ENCODE measurements at regions not wholly inside any gene's neighbourhood (a gene's known extent, or its start where the extent isn't known, plus 50 kb on each side); places are given as distances from the start of the nearest gene placed in this dataset.

DNA sequence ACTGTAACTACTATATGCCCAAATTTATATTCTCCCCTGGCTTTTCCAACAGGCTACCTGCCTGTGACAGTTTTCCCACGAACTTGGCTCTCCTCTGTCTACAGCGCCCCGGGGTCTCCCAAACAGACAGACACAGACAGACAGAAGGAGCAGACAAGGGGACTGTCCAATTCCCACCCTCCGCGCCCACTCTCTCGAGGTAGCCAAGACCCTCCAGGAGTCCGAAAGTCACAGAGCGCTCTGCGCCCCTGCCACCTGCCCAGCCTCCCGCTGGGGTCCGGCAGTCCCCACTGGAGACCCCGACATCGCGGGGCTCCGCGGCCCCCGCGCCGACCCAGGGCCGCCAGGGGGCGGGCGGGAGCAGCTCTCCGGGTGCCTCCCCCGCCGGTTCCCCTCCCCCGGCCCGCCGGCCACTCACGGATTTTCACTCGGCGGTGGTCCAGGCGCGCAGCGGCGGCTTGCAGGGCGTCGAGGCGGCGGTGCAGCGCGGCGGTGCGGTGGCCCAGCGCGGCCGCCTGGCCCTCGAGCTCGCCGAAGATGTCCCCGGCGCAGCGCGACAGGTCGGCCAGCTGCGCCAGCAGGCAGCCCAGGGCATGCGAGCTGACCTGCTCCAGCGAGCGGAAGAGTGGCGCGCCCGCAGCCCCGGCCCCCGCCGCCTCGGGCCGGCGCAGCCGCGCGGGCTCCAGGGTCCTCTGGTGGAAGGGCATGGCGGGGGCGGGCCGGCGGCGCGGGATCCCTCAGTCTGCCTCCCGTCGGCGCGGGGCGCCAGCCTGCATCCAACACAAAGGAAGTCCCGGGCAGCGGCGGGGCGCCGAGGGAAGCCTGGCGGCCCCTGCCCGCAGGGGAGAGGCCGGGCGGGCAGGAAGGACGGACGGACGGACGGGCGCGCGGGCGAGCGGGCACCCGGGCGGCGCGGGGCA lies 81.3 kb upstream of the CCDC28A start:
- peak; percentile 18 for DNase-seq (ENCODE audit: low spot score)

DNA sequence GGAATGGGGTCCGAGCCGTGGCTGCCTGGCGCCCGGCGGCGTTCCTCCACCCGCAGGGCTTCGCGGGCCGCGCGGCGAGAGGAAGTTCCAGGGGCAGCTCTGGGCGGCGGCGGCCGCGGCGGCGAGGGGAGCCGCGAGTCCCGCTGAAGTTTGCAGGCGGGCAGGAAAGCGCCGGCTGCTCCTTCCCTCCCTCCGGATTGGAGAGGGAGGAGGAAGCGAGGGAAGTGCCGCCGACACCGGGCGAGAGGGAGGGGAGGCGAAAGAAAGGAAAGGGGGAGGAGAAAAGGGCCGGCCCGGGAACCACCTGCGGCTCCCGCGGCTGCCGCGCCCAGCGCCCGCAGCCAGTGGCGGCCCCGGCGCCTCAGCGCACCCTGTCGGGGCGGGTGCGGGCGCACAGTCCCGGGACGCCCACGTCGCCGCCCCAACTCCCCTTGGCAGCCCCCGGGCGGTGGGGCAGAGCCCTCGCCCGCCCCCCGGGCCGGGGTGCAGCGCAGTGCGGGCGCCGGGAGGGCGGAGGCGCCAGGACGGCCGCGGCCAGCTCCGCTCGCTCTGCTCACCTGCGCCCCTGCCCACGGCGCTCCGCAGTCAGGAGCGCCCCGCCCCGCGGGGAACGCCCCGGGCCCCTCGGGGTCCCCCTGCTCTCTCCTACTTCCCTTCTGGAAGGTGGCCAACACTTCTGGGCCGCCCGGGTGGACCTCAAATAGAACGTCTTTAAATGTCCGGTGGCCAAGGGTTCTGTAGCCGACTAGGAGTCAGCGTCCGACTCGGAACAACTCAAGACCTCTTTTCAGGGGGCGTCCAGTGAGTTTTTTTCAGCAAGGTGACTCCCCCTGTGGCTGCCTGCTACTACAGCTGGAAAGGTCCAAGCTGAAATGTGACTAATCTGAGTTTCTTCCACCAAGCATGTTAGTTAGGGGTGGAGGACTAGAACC lies 80.3 kb upstream of the CCDC28A start:
- DNase-seq (ENCODE audit: low spot score) = peak; percentile 27

DNA sequence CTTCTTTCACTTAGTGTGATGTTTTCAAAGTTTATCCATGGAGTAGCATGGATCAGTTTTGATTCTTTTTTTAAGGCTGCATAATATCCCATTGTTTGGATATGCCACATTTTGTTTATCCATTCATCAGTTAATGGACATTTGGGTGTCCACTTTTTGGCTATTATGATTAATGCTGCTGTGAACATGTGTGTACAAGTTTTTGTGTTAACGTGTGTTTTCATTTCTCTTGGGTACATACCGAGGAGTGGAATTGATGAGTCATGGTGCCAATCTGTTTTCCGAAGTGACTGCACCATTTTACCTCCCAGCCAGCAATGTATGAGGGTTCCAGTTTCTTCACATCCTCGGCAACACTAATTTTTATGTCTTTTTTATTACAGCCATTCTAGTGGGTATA lies 78.4 kb upstream of the CCDC28A start:
- DNase-seq (ENCODE audit: low spot score) = no peak

DNA sequence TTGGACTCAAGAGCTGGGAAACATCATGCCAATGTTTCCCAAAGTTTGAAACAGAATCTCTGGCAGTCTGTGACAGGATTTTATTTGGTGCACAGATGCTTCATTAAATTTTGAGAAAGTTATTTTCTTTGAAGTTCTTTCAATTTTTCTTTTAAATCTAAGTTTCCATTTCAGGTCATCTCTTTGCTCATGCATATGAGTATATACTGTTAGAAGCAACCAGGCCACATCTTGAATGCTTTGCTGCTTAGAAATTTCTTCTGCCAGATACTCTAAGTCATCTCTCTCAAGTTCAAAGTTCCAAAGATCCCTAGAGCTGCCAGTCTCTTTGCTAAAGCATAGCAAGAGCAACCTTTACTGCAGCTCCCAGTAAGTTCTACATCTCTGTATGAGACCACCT lies 59.1 kb upstream of the CCDC28A start:
- DNase-seq (ENCODE audit: low spot score) = no peak

DNA sequence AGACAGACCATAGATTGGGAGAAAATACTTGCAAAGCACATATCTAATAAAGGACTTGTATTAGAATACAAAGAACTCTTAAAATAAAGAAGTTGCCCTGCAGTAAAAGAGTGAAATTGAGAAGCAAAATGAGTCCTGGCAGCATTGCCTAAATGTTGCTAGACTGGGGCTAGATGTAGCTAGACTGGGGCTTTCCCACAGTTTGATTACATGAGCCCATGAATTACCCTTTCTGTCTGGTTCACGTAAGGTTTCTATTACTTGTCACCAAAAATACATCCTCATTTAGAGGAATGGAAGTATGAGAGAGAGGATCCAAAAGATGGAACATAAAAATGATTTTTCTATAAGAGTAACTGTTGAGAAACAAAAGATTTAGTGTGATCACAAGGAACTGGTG lies 57.6 kb upstream of the CCDC28A start:
- no peak for DNase-seq (ENCODE audit: low spot score)

DNA sequence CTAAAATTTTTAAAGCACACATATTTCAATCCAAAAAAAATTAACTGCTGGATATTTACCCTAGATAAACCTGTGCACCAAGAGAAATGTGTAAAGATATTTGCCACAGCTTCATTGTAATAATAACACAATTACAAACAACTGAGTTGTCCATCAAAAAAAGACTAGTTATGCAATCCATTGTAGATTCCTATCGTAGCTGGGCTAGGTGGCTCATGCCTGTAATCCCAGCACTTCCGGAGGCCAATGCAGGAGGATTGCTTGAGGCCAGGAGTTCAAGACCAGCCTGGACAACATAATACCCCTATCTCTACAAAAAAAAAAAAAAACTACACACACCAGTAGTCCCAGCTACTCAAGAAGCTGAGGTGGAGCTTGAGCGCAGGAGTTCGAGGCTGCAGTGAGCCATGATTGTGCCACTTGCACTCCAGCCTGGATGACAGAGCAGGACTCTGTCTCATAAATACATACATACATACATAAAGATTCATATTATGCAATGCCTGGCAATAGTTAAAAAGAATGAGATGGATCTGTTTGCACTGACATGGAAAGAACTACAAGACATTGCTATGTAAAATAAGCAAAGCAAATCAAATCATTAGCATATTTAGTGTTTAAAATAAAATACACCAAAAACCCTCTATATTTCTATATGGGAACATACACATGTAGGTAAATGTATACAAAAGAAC lies 56.5 kb upstream of the CCDC28A start:
- DNase-seq (ENCODE audit: low spot score) = no peak

DNA sequence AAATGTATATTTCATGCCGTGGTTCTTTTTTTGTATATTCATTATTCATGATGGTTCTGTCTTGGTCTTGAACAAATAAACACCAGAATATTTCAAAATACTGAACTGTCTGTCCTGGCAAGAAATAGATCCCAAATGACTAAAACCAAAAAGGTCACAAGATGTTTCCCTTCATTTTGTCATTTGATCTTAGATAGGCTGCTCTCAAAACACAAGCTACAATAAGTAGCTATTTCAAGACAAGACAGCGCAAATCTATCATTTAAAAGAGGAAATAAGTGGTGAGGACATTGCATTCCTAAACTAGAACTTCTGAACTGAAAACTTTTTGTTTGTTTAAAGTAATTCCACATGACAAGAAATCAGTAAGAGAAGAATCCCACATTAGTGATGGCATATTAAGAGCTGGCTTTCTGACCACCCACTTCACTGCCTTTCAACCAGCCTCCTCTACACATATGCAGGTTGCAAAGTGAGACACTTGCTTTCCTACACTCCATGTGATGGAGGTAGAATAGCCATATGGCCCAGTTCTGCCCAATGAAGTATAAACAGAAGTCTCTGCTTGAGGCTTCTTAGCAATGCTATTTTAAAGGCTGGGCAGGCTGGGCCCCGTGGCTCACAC lies 54.4 kb upstream of the CCDC28A start:
- no peak for DNase-seq (ENCODE audit: low spot score)

DNA sequence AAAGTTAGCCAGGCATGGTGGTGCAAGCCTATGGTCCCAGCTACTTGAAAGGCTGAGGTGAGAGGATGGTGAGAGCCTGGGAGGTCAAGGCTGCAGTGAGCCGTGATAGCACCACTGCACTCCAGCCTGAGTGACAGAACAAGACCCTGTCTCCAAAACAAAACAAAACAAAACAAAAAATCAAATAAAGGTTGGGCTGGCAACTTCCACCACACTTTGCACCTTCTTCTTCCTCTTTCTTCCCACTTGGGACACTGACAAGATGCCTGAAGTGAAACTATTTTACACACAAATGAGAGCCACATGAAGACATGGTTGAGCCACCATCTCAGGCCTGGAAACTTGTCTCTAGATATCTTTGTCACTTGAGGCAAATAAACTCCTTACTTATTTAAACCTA lies 53.8 kb upstream of the CCDC28A start:
- no peak for DNase-seq (ENCODE audit: low spot score)

DNA sequence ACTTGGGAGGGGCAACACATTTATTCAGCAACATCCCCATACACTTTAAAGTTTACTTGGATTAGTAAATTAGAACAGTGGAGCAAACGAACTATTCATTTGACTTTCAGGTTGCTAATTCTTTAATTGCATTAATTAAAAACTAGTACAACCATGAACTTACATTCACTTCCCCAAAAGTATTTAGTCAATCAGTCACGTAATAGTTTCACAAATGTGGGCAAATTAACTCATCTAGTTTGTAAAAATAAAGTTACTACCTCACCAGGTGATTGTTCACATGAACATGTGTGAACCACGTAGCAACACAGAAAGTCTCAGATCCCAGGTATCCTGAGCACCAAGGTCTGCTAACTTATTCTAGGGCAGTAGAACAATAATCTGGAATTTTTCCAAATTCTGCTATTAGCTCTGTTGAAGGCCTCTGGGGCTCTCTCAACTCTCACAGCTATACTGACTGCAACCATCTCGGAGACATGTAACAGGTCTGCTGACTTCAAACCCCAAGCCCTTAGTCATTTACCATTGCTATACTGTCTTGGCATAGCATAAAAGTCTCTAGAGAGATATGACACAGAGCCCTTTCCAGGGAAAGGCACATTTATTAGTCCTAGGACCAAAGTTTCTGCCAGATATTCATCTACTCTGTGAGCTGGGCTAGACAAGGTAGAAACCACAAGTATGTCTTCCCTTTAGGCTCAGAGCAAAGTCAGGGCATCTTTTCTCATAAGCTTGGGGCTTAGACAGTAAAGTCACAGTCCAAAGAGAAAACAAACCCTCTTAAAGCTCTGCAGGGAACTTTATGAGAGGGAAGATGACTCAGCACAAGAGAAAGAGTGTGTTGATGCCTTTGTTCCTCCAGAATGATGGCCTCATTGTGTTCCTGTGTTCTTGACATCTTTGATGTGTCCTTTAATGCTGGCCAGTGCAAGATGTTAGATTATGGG lies 50.9 kb upstream of the CCDC28A start:
- DNase-seq (ENCODE audit: low spot score) = no peak

Data from cerebellar cortex (tissue), 1 donor.